ENCODE measurements at regions not wholly inside any gene's neighbourhood (a gene's known extent, or its start where the extent isn't known, plus 50 kb on each side); places are given as distances from the start of the nearest gene placed in this dataset.

- intact Hi-C loops (cut with micrococcal nuclease): loop anchor here (1.0 to 5.0 kb wide), 2 partner anchors 36 to 897 kb away; no protein-coding TSS in a partner anchor
Measured at GRCh38 chr3:168250415-168250861, 154.7 kb upstream of the GOLIM4 start.

- intact Hi-C loops (cut with micrococcal nuclease): loop anchor here (1.0 to 5.0 kb wide), 2 partner anchors 35 to 898 kb away; no protein-coding TSS in a partner anchor
Measured at GRCh38 chr3:168249550-168250414, 154.1 kb upstream of the GOLIM4 start.

- intact Hi-C loops (cut with micrococcal nuclease): no loop called here
Measured at GRCh38 chr3:168249205-168249549, 153.5 kb upstream of the GOLIM4 start.

DNA sequence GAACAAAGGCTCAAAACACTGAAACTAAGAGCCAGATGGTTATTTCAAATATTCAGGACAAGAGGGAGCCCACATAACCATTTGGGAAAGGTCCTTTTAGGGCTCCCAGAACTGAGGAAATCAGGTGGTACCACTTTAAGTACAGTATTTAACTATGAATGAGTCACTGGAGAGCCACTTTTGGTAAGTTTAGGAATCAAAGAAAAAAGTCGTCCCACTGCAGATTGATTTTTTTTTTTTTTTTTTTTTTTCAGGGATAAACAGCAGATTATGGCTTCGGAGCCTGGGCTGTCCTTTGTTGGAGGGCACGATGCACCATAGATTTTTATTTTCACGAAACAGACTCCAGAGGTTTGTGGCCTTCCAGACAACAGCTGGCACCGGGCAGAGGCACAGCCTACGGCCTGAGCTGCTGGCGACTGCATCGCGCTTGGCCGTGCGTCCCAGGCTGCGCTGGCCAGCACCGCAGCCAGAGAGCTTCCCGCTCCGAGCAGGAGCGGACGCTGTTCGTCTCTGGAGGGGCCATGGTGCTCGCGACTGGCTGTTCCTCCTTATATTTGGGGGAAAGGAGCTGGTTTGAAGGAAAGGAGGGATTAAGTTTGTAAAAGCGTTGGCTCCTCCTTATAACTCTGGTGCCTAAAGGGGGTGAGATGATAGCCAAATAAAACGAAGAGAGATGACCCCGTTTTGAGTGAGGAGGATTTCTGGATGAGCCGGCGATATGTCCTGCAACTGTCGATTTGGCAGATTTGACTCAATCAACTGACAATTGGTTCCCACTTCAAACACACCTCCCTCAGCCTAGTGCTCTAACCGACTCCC is 152.9 kb upstream of the GOLIM4 start:
- intact Hi-C loops (cut with micrococcal nuclease): no loop called here

DNA sequence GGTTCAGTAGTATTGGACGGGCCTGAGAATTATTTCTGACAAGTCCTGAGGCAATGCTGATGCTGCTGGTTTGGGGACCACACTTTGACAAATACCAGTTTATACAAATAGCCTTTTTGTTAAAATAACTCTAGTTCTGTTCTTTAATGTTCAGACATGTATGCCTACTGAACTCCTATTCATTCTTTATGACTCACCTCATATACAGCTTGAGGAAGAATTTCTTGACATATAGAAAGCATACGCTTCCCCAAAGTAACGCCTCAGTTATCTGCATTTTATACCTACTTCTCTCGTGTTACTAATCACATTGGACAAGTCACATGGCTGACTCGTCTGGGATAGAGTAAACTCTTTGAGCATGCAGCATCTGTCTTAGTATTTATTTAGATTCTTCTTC is 145.4 kb upstream of the GOLIM4 start:
- intact Hi-C loops (cut with micrococcal nuclease): no loop called here

DNA sequence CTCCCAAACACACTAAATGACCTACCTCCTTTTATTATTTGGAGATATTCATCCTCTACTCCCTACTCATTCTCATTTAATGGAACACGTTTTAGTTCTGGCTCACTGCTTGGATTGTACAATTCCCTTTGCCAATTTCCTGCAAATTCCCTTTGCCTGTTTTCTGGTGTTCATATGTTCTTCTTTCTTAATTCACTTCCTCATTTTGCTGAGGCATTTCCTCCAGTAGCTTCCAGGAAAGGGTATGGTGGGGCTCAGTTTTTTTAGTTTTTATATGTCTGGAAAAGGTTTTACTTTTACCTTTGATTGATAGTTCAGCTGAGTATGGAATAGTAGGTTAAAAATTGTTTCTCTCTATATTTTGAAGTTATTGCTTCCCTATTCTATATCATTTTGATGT is 143.6 kb upstream of the GOLIM4 start:
- intact Hi-C loops (cut with micrococcal nuclease): no loop called here

DNA sequence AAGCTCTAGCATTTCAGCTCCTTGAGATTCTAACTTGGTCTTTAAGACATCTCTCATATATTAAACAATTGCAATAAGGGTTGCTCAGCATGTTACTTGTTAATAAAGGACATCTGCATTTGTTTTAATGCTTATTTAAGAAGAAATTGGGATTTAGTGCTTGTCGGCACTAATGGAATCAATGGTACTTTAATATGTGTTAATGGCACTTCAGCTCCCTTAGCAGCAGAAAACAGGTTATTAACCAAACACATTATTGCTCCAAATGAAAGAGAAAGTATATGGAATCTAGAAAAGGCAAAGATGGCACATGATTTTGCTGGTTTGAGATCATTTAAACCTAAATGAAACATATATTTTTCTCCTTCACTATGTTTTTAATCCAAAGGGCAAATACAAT is 137.3 kb upstream of the GOLIM4 start:
- intact Hi-C loops (cut with micrococcal nuclease): no loop called here

DNA sequence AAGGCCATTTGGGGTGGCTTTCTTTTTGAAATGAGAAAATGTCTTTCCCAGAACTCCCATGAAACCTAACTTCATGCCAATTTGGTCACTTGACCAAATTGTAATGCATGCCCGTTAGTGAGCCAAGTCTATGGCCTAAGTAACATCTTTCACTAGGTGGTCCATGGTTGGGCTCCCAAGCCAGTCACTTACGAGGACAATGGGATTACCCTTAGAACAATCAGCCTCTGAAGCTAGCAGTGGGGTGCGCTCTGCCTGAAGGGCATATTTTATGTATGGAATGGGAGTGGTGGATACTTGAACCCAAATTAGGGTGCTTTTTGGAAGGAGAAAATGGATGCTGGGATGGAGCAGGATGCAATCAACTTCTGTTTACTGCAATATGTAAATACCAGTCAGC is 127.4 kb upstream of the GOLIM4 start:
- intact Hi-C loops (cut with micrococcal nuclease): no loop called here

DNA sequence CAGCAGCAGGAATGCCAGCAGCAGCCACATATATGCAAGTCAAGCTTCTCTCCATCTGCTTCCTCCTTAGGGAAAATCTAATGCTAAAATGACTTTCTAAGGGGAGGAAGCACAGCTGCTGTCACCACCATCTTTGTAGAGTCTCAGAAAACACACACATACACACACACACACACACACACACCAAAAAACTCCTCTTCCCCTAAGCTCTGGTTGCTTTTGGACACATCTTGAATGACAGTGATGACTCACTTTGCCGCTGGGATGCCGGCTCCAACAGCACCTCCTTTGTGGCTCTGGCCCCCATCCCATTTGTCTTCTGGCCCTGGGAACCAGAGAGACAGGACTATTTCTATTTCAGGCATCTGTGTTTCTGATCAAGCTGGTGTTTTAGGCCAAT is 124.8 kb upstream of the GOLIM4 start:
- intact Hi-C loops (cut with micrococcal nuclease): no loop called here

GRCh38 chr3:168219530-168219929 is 123.8 kb upstream of the GOLIM4 start:
- intact Hi-C loops (cut with micrococcal nuclease): loop anchor here (10.0 kb wide), 1 partner anchor 1445 kb away; the partner anchor contains the start of gene MECOM

- intact Hi-C loops (cut with micrococcal nuclease): loop anchor here (10.0 kb wide), 1 partner anchor 1446 kb away; the partner anchor contains the start of gene MECOM
Measured at GRCh38 chr3:168218600-168218999, 122.9 kb upstream of the GOLIM4 start.

GRCh38 chr3:168216851-168217250 is 121.1 kb upstream of the GOLIM4 start:
- intact Hi-C loops (cut with micrococcal nuclease): loop anchor here (10.0 kb wide), 1 partner anchor 1448 kb away; the partner anchor contains the start of gene MECOM

GRCh38 chr3:168213920-168214319 is 118.2 kb upstream of the GOLIM4 start:
- intact Hi-C loops (cut with micrococcal nuclease): loop anchor here (1.0 to 10.0 kb wide), 3 partner anchors 36 to 1451 kb away; partner anchors contain the start of gene MECOM

DNA sequence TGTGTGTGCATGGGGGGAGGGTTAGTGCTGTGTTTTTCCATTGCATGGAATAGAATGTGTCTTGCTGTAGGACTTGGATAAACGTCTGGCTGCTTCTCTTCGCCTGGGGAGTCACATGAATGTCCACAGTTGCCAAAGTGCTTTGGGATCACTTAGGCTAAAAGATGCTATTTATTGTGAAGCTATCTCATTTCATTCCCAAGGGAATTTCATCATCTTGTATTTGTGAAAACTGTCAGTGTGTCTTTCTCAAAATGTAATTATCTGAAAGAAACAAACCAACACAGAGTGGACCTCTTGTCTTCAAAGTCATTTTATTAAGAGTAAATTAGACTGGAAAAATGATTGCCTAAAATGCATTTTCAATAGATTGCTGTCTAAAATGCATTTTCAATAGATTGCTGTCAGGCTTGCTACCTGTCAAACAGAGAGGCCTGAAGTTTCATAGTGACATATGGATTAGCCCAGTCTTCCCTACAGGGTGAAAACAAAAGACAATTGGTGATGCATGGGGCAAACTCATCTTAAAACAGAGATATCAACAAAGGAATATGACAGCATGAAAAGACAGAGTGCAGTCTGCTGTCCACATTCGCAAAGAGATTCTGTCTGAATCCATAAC is 117.1 kb upstream of the GOLIM4 start:
- intact Hi-C loops (cut with micrococcal nuclease): loop anchor here (5.0 to 10.0 kb wide), 2 partner anchors 935 to 1452 kb away; partner anchors contain the start of gene MECOM

DNA sequence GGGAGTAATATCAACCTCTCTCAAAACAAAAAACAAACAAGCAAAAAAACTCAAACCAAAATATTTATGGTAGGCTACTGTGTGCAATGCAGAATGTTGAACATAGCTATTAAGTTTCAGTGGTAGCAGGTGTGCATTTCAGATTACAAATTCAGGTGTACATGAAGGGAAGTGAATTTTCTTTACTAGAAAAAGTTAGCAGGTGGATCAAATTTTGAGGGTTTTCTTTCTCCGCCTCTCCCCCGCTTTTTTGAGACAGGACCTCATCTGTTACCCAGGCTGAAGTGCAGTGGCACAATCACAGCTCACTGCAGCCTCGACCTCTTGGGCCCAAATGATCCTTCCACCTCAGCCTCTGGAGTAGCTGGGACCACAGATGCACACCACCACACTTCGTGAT is 109.7 kb upstream of the GOLIM4 start:
- intact Hi-C loops (cut with micrococcal nuclease): no loop called here

GRCh38 chr3:168197162-168197561 is 101.4 kb upstream of the GOLIM4 start:
- intact Hi-C loops (cut with micrococcal nuclease): no loop called here

DNA sequence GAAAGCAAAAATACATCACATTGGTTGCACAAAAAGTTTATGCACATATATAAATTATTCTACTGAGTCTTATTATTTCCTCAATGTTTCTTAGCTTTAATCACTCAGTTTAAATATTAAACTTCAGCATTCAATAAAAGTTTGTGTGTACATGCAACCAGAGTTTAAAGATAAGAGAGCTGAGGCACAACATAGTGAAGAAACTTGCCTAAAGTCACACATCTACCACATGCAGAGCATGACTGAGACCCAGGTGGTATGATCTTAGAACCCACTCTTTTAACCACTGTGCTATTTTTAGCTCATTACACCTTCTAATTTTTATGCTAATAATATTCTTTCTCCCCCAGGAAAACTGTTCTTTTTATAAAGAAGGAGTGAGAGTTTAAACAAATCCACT is 96.1 kb upstream of the GOLIM4 start:
- intact Hi-C loops (cut with micrococcal nuclease): no loop called here

DNA sequence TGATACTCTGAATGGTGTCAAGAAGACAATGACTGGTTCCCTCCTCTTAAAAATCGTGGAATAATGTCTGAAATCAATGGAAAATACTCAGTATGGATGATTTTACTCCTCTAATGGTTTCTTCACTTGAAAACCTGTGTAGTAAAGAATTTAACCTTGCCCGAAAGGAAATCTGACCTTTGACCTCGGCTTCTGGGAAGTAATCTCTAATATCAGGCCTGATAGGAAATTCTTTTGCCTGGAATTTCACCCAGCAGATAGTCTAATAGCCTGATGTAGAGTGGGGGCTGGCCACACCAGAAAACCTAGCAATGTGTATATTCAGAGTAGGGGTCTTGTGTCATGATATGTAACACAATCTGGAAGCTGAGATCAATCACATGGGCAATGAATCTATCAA is 91.5 kb upstream of the GOLIM4 start:
- intact Hi-C loops (cut with micrococcal nuclease): no loop called here

GRCh38 chr3:168186293-168186983 is 90.7 kb upstream of the GOLIM4 start:
- intact Hi-C loops (cut with micrococcal nuclease): no loop called here

- intact Hi-C loops (cut with micrococcal nuclease): no loop called here
Measured at GRCh38 chr3:168183774-168184173, 88.0 kb upstream of the GOLIM4 start.

GRCh38 chr3:168168743-168169142 is 73.0 kb upstream of the GOLIM4 start:
- intact Hi-C loops (cut with micrococcal nuclease): loop anchor here (10.0 kb wide), 1 partner anchor 244 kb away; no protein-coding TSS in a partner anchor
